Endothelial cell of umbilical vein (primary cell): ENCODE measurements at regions not wholly inside any gene's neighbourhood (a gene's known extent, or its start where the extent isn't known, plus 50 kb on each side); places are given as distances from the start of the nearest gene placed in this dataset.

Experiments used
- BruUV-seq: library from RNA; stranded (reverse); fragments of 400-500 nt; replicated peaks from 2 replicates; lab custom pipeline; 2021; lab: Mats Ljungman, UMichigan
- CTCF ChIA-PET: fragments of 300-600, 350-600 bp; sonication (Branson Sonifier 250); formaldehyde crosslinking; loops from one replicate; lab custom pipeline; 2021; ENCODE audit warnings: antibody characterized with exemption, inconsistent platforms; lab: Charles Lee
- POLR2A ChIA-PET: fragments of 300-600, 350-600 bp; sonication (Branson Sonifier 250); formaldehyde crosslinking; loops from one replicate; lab custom pipeline; 2021; ENCODE audit warnings: antibody characterized with exemption, inconsistent platforms; lab: Charles Lee
- DNase-seq: peaks from one replicate; pipeline ENCODE4 v3.0.0-alpha.2; 2011; ENCODE audit warnings: low read depth, low spot score
- FAIRE-seq: peaks from 2 replicates; lab custom pipeline; 2011; peaks lifted over from hg19 to GRCh38; lab: Jason Lieb, UNC
- H2AFZ ChIP-seq: 2 replicates; pipeline ENCODE4 v1.6.0; 2012; ENCODE audit warnings: low read depth, low read length, control low read depth, inconsistent platforms
- H3K27ac ChIP-seq: 2 replicates; pipeline ENCODE4 v1.5.1; 2011; ENCODE audit warnings: low read depth, mild to moderate bottlenecking, control low read depth, low read length, moderate library complexity; ENCODE audit not compliant: insufficient read depth
- H3K27me3 ChIP-seq, 2 experiments: 2 replicates each; pipeline versions ENCODE4 v1.6.0 to v1.6.1; 2011; ENCODE audit warnings: low read length in 2 of 2, mixed read lengths in 1 of 2; ENCODE audit not compliant: control insufficient read depth in 2 of 2, insufficient read depth in 2 of 2
- H3K36me3 ChIP-seq, 2 experiments: 2 replicates in 1 of 2; 3 replicates in 1 of 2; pipeline ENCODE4 v1.5.1; 2011; ENCODE audit warnings: low read length in 2 of 2, mild to moderate bottlenecking in 1 of 2, moderate library complexity in 1 of 2; ENCODE audit not compliant: control insufficient read depth in 2 of 2, insufficient read depth in 2 of 2; ENCODE audit errors: extremely low read depth in 1 of 2
- H3K4me1 ChIP-seq: 3 replicates; pipeline ENCODE4 v1.5.1; 2011; ENCODE audit warnings: mild to moderate bottlenecking, low read length; ENCODE audit not compliant: control insufficient read depth, insufficient read depth; ENCODE audit errors: extremely low read depth
- H3K4me2 ChIP-seq: 2 replicates; pipeline ENCODE4 v1.6.1; 2011; ENCODE audit warnings: low read length, control low read depth, mixed read lengths; ENCODE audit not compliant: insufficient read depth
- H3K4me3 ChIP-seq, 3 experiments: fragments of 200-600 bp in 1 of 3; sonication (generic), shearing (Covaris generic) in 1 of 3; replicated peaks in 1 of 3; 2 replicates each; pipeline ENCODE4 v1.5.1; 2011 to 2016; ENCODE audit warnings: control low read depth in 3 of 3, low read length in 3 of 3, mild to moderate bottlenecking in 2 of 3, inconsistent platforms in 1 of 3, low read depth in 1 of 3, moderate library complexity in 1 of 3; ENCODE audit not compliant: insufficient read depth in 1 of 3
- H3K79me2 ChIP-seq: 2 replicates; pipeline ENCODE4 v1.6.0; 2012; ENCODE audit warnings: low read length, inconsistent platforms; ENCODE audit not compliant: control insufficient read depth, insufficient read depth
- H3K9ac ChIP-seq: replicated peaks from 2 replicates; pipeline ENCODE3; 2011; ENCODE audit warnings: low read length, control low read depth; ENCODE audit not compliant: insufficient read depth; ENCODE audit errors: extremely low read depth
- H3K9me1 ChIP-seq: replicated peaks from 3 replicates; pipeline ENCODE4 v1.6.0; 2011; ENCODE audit warnings: mild to moderate bottlenecking, low read length; ENCODE audit not compliant: control insufficient read depth, insufficient read depth; ENCODE audit errors: extremely low read depth
- H3K9me3 ChIP-seq: replicated peaks from 2 replicates; pipeline ENCODE4 v1.5.1; 2012; ENCODE audit warnings: low read length, inconsistent platforms; ENCODE audit not compliant: control insufficient read depth, insufficient read depth
- H4K20me1 ChIP-seq: replicated peaks from 2 replicates; pipeline ENCODE3; 2011; ENCODE audit warnings: mild to moderate bottlenecking, low read length; ENCODE audit not compliant: control insufficient read depth, insufficient read depth; ENCODE audit errors: extremely low read depth
- CTCF ChIP-seq, 2 donors: IDR thresholded peaks; 1 replicate in 1 of 2; 2 replicates in 1 of 2; pipeline ENCODE4 v1.5.1; 2011; ENCODE audit warnings: low read length in 2 of 2, mild to moderate bottlenecking in 2 of 2, moderate library complexity in 2 of 2, control low read depth in 1 of 2, inconsistent platforms in 1 of 2, low read depth in 1 of 2; ENCODE audit not compliant: insufficient read depth in 1 of 2; ENCODE audit errors: extremely low read depth in 1 of 2
- EZH2 ChIP-seq: IDR thresholded peaks from 2 replicates; pipeline ENCODE4 v1.6.1; 2012; ENCODE audit warnings: borderline replicate concordance, low read depth, mild to moderate bottlenecking, moderate library complexity, low read length, inconsistent platforms; ENCODE audit not compliant: severe bottlenecking
- FOS ChIP-seq: IDR thresholded peaks from 2 replicates; pipeline ENCODE4 v1.6.1; 2011; ENCODE audit warnings: mild to moderate bottlenecking, low read length, moderate library complexity, borderline replicate concordance; ENCODE audit not compliant: insufficient read depth
- GATA2 ChIP-seq: IDR thresholded peaks from 2 replicates; pipeline ENCODE4 v1.7.0; 2011; ENCODE audit warnings: low read depth, mild to moderate bottlenecking, moderate library complexity, mixed read lengths, low read length; ENCODE audit not compliant: insufficient read length, insufficient read depth
- JUN ChIP-seq: IDR thresholded peaks from 2 replicates; pipeline ENCODE4 v1.6.1; 2011; ENCODE audit warnings: borderline replicate concordance, low read depth; ENCODE audit not compliant: insufficient read length, insufficient read depth
- MAX ChIP-seq: IDR thresholded peaks from 2 replicates; pipeline ENCODE4 v1.6.1; 2011; ENCODE audit not compliant: insufficient read depth, insufficient read length
- MYC ChIP-seq: IDR thresholded peaks from one replicate; pipeline ENCODE4 v1.6.1; 2011; ENCODE audit warnings: mild to moderate bottlenecking, low read depth, low read length
- POLR2A ChIP-seq: IDR thresholded peaks from 2 replicates; pipeline ENCODE4 v1.6.1; 2012; ENCODE audit warnings: low read depth, mild to moderate bottlenecking, control low read depth, low read length
- POLR2AphosphoS5 ChIP-seq: IDR thresholded peaks from 2 replicates; pipeline ENCODE4 v1.6.1; 2012; ENCODE audit warnings: low read depth, mild to moderate bottlenecking, control low read depth, low read length, moderate library complexity; ENCODE audit not compliant: insufficient read depth
- dilution Hi-C: fragments of 300-500 bp; cut with MboI; formaldehyde crosslinking; loops from one replicate; pipeline ENCODE4 v1.15.0; 2019; ENCODE audit warnings: low sequenced_read_pairs; ENCODE audit not compliant: extremely low pct_ligation_motif_present
- intact Hi-C: fragments of 100-400 bp; cut with micrococcal nuclease; formaldehyde crosslinking; loops from one replicate; pipeline ENCODE4 v1.10.0; 2022

DNA sequence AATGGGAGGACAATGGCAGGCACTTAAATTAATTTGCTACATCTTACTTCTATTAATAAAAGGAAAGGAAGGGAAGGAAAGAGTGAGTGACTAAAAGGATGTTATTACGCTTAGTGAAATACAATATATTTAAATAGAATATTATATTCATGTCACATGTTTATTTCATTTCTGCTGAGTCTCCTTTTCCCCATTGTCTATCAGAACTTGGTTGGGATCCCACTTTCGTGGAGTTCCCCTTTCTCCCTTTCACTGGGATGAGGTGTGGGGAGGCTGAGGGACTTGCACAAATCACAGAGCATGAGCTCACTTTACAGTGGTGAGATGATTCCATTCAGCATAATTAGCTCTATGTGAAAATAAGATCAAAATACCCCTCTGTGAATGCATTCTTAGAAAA lies 730.6 kb downstream of the TSN start:
- TF ChIP-seq JUN (no peak), FOS (no peak), EZH2 (no peak), MYC (no peak), POLR2AphosphoS5 (no peak), GATA2 (no peak), CTCF (IDR thresholded peaks at IDR 0.05; ENCODE audit: extremely low read depth in 1 of 2, insufficient read depth in 1 of 2, low read depth in 1 of 2, low read length in 2 of 2) (no peak), MAX (no peak), POLR2A (no peak)
- Histone ChIP-seq H3K36me3 (no peaks in the 10 kb centered on the region), H3K27ac (no peak overlapping the region), H2AFZ (no peak overlapping the region), H3K9me3 (no peaks in the 10 kb centered on the region), H3K9ac (no peak overlapping the region), H4K20me1 (no peaks in the 10 kb centered on the region), H3K4me3 (no peak overlapping the region), H3K4me2 (no peak overlapping the region), H3K79me2 (no peaks in the 10 kb centered on the region), H3K27me3 (no peaks in the 10 kb centered on the region), H3K9me1 (no peaks in the 10 kb centered on the region), H3K4me1 (no peaks in the 10 kb centered on the region)
- no peak for FAIRE-seq
- DNase-seq: no peak
- dilution Hi-C loops: no loop called here
- POLR2A ChIA-PET: no interaction called here
- BruUV-seq: no TSS peak
- CTCF ChIA-PET: no interaction called here
- intact Hi-C loops: no loop called here
